IMR-90 (cell line): ENCODE measurements at regions not wholly inside any gene's neighbourhood (a gene's known extent, or its start where the extent isn't known, plus 50 kb on each side); places are given as distances from the start of the nearest gene placed in this dataset.
A peak's percentile ranks its signal among the peaks of the same experiment; 100 is the strongest.

Experiments used
- ATAC-seq: fragments of 200-7000 bp; cut with Tn5 transposase; 2 replicates; pipeline ENCODE4 v1.9.1; 2020; ENCODE audit warnings: low read depth, mild to moderate bottlenecking, moderate library complexity
- BruUV-seq: library from RNA; stranded (reverse); fragments of 400-500 nt; replicated peaks from 2 replicates; lab custom pipeline; 2021; lab: Mats Ljungman, UMichigan
- CTCF ChIA-PET: fragments of 300-600 bp; formaldehyde crosslinking; extraction: SDS; loops from one replicate; lab custom pipeline; 2021; ENCODE audit warnings: antibody characterized with exemption; lab: Yijun Ruan, JAX
- POLR2A ChIA-PET: fragments of 300-600 bp; sonication (Branson Sonifier 250); formaldehyde crosslinking; loops from one replicate; lab custom pipeline; 2022; ENCODE audit warnings: antibody characterized with exemption; ENCODE audit not compliant: unreplicated experiment; lab: Charles Lee
- DNase-seq: peaks from one replicate; pipeline ENCODE4 v3.0.0; 2013
- H2AFZ ChIP-seq: replicated peaks from 2 replicates; pipeline ENCODE3; 2013; ENCODE audit warnings: low read length, mild to moderate bottlenecking; ENCODE audit not compliant: poor library complexity
- H2AK5ac ChIP-seq: 2 replicates; pipeline ENCODE4 v1.6.1; 2013; ENCODE audit warnings: low read depth, low read length, inconsistent platforms
- H2AK9ac ChIP-seq: replicated peaks from 2 replicates; pipeline ENCODE3; 2013; ENCODE audit warnings: mild to moderate bottlenecking, low read depth, low read length, moderate library complexity; ENCODE audit not compliant: poor library complexity
- H2BK120ac ChIP-seq: 2 replicates; pipeline ENCODE4 v1.6.1; 2013; ENCODE audit warnings: low read depth, low read length, inconsistent platforms
- H2BK15ac ChIP-seq: 3 replicates; pipeline ENCODE4 v1.6.1; 2013; ENCODE audit warnings: low read depth, low read length, inconsistent platforms
- H2BK20ac ChIP-seq: 2 replicates; pipeline ENCODE4 v1.6.1; 2013; ENCODE audit warnings: low read depth, mild to moderate bottlenecking, inconsistent platforms, low read length, moderate library complexity
- H2BK5ac ChIP-seq: 2 replicates; pipeline ENCODE4 v1.6.1; 2013; ENCODE audit warnings: mild to moderate bottlenecking, low read depth, low read length, inconsistent platforms; ENCODE audit not compliant: poor library complexity, severe bottlenecking
- H3K14ac ChIP-seq: replicated peaks from 2 replicates; pipeline ENCODE4 v1.6.1; 2013; ENCODE audit warnings: low read depth, low read length, inconsistent platforms
- H3K18ac ChIP-seq: 2 replicates; pipeline ENCODE4 v1.6.1; 2013; ENCODE audit warnings: low read depth, low read length, control low read depth
- H3K23ac ChIP-seq: 2 replicates; pipeline ENCODE4 v1.6.1; 2013; ENCODE audit warnings: low read depth, low read length, inconsistent platforms
- H3K27ac ChIP-seq: 2 replicates; pipeline ENCODE4 v1.5.1; 2013; ENCODE audit warnings: mild to moderate bottlenecking, control low read depth, low read length; ENCODE audit not compliant: insufficient read depth
- H3K27me3 ChIP-seq: 2 replicates; pipeline ENCODE4 v1.6.1; 2013; ENCODE audit warnings: low read length; ENCODE audit not compliant: control insufficient read depth, insufficient read depth
- H3K36me3 ChIP-seq: 2 replicates; pipeline ENCODE4 v1.6.1; 2013; ENCODE audit warnings: low read length, mixed read lengths; ENCODE audit not compliant: control insufficient read depth, insufficient read depth
- H3K4ac ChIP-seq: 2 replicates; pipeline ENCODE4 v1.6.1; 2013; ENCODE audit warnings: low read depth, low read length, inconsistent platforms
- H3K4me1 ChIP-seq: 2 replicates; pipeline ENCODE4 v1.6.1; 2013; ENCODE audit warnings: low read length, mixed read lengths; ENCODE audit not compliant: control insufficient read depth, insufficient read depth
- H3K4me2 ChIP-seq: 2 replicates; pipeline ENCODE4 v1.6.1; 2013; ENCODE audit warnings: low read depth, mild to moderate bottlenecking, control low read depth, low read length, moderate library complexity
- H3K4me3 ChIP-seq: 2 replicates; pipeline ENCODE4 v1.5.1; 2013; ENCODE audit warnings: low read depth, mild to moderate bottlenecking, control low read depth, low read length, moderate library complexity; ENCODE audit not compliant: insufficient read depth
- H3K56ac ChIP-seq: 2 replicates; pipeline ENCODE4 v1.6.1; 2013; ENCODE audit warnings: low read length, inconsistent platforms; ENCODE audit not compliant: insufficient read depth; ENCODE audit errors: extremely low read depth
- H3K79me1 ChIP-seq, 2 experiments: 2 replicates each; pipeline ENCODE4 v1.6.1; 2013; ENCODE audit warnings: low read length in 2 of 2, inconsistent platforms in 1 of 2, low read depth in 1 of 2
- H3K9ac ChIP-seq: 2 replicates; pipeline ENCODE4 v1.6.1; 2013; ENCODE audit warnings: low read depth, low read length, control low read depth
- H3K9me1 ChIP-seq: 2 replicates; pipeline ENCODE4 v1.6.1; 2013; ENCODE audit warnings: low read length, inconsistent platforms; ENCODE audit not compliant: insufficient read depth
- H3K9me3 ChIP-seq: 2 replicates; pipeline ENCODE4 v1.6.1; 2013; ENCODE audit warnings: low read length; ENCODE audit not compliant: control insufficient read depth, insufficient read depth
- H4K20me1 ChIP-seq: 2 replicates; pipeline ENCODE4 v1.6.1; 2013; ENCODE audit warnings: low read length, inconsistent platforms; ENCODE audit not compliant: insufficient read depth
- H4K5ac ChIP-seq: 2 replicates; pipeline ENCODE4 v1.6.1; 2013; ENCODE audit warnings: mild to moderate bottlenecking, low read depth, low read length, control low read depth
- H4K8ac ChIP-seq, 2 experiments: 2 replicates each; pipeline ENCODE4 v1.6.1; 2013; ENCODE audit warnings: low read depth in 2 of 2, low read length in 2 of 2, control low read depth in 1 of 2, inconsistent platforms in 1 of 2
- H4K91ac ChIP-seq: 2 replicates; pipeline ENCODE4 v1.6.1; 2013; ENCODE audit warnings: low read depth, low read length, inconsistent platforms; ENCODE audit not compliant: insufficient read depth
- BHLHE40 ChIP-seq: fragments of 150-350 bp; IDR thresholded peaks from 2 replicates; pipeline ENCODE4 v1.6.1; 2016; ENCODE audit warnings: mild to moderate bottlenecking, low read depth, low read length
- CEBPB ChIP-seq: IDR thresholded peaks from 2 replicates; pipeline ENCODE4 v1.6.1; 2012; ENCODE audit warnings: low read depth, low read length, improper control_type of control experiment
- CHD1 ChIP-seq: IDR thresholded peaks from 2 replicates; pipeline ENCODE4 v1.6.1; 2012; ENCODE audit warnings: low read depth, low read length, improper control_type of control experiment
- CTCF ChIP-seq: conservative IDR thresholded peaks from 2 replicates; pipeline ENCODE4 v1.5.1; 2012; ENCODE audit warnings: mild to moderate bottlenecking, low read depth, low read length, improper control_type of control experiment
- ELK1 ChIP-seq: fragments of 150-350 bp; IDR thresholded peaks from 2 replicates; pipeline ENCODE4 v1.6.1; 2016; ENCODE audit warnings: low read depth, mild to moderate bottlenecking, low read length, moderate library complexity, borderline replicate concordance
- FOS ChIP-seq: fragments of 150-350 bp; IDR thresholded peaks from 2 replicates; pipeline ENCODE4 v1.6.1; 2016; ENCODE audit warnings: low read depth, low read length
- MAZ ChIP-seq: IDR thresholded peaks from 2 replicates; pipeline ENCODE4 v1.6.1; 2012; ENCODE audit warnings: low read depth, mild to moderate bottlenecking, low read length, improper control_type of control experiment, moderate library complexity, borderline replicate concordance
- NFE2L2 ChIP-seq: fragments of 150-350 bp; IDR thresholded peaks from 2 replicates; pipeline ENCODE4 v1.6.1; 2016; ENCODE audit warnings: low read depth, mild to moderate bottlenecking, low read length
- POLR2A ChIP-seq: IDR thresholded peaks from 2 replicates; pipeline ENCODE4 v1.6.1; 2012; ENCODE audit warnings: mild to moderate bottlenecking, low read depth, low read length
- RAD21 ChIP-seq: IDR thresholded peaks from 2 replicates; pipeline ENCODE4 v1.6.1; 2012; ENCODE audit warnings: low read length, improper control_type of control experiment
- RCOR1 ChIP-seq: IDR thresholded peaks from 2 replicates; pipeline ENCODE4 v1.6.1; 2012; ENCODE audit warnings: mild to moderate bottlenecking, low read length, improper control_type of control experiment; ENCODE audit not compliant: insufficient replicate concordance
- RFX5 ChIP-seq: IDR thresholded peaks from 2 replicates; pipeline ENCODE4 v1.8.0; 2012; ENCODE audit warnings: low read depth, mild to moderate bottlenecking, low read length, moderate library complexity
- SMC3 ChIP-seq: fragments of 150-350 bp; IDR thresholded peaks from 2 replicates; pipeline ENCODE4 v1.6.1; 2016; ENCODE audit warnings: low read depth, mild to moderate bottlenecking, antibody characterized with exemption, low read length, moderate library complexity
- USF2 ChIP-seq: fragments of 150-350 bp; IDR thresholded peaks from 2 replicates; pipeline ENCODE4 v1.6.1; 2017; ENCODE audit warnings: mild to moderate bottlenecking, antibody characterized with exemption, low read length, low read depth
- WGBS, 2 experiments: methylation state at CpG; one replicate each; pipeline versions ENCODE4 v1.1.5 to v1.1.7; 2013; ENCODE audit warnings: missing lambda C conversion rate in 2 of 2; ENCODE audit not compliant: insufficient read length in 1 of 2; ENCODE audit errors: extremely low coverage in 2 of 2; 5-methylcytosine and 5-hydroxymethylcytosine counted together
- dilution Hi-C: fragments of 300-500 bp; cut with HindIII; formaldehyde crosslinking; loops from one replicate; pipeline ENCODE4 v1.14.3; 2018; ENCODE audit warnings: low sequenced_read_pairs; ENCODE audit not compliant: unreplicated experiment
- in situ Hi-C: fragments of 300-500 bp; cut with MboI; formaldehyde crosslinking; loops from 3 replicates; pipeline ENCODE4 v1.14.3; 2019; ENCODE audit warnings: low sequenced_read_pairs, inconsistent platforms, mixed read lengths
- intact Hi-C: fragments of 100-400 bp; cut with micrococcal nuclease; formaldehyde crosslinking; loops from 2 replicates; pipeline ENCODE4 v1.10.0; 2022

GRCh38 chr5:165602529-165602928 is 2097.1 kb downstream of the MAT2B start:
- no peak overlapping the region for H4K5ac ChIP-seq
- H4K91ac ChIP-seq, result no peak overlapping the region
- in situ Hi-C loops (no loop called here), intact Hi-C loops (no loop called here), dilution Hi-C loops (no loop called here)
- H2BK15ac ChIP-seq, result no peak overlapping the region
- H3K14ac ChIP-seq, result no peak overlapping the region
- H2AK5ac ChIP-seq, result no peak overlapping the region
- peak overlapping the region; percentile 55 for H2AK9ac ChIP-seq
- H3K9ac ChIP-seq, result no peak overlapping the region
- no peak overlapping the region for H2BK5ac ChIP-seq
- H3K56ac ChIP-seq, result no peak overlapping the region
- ChIA-PET CTCF (no interaction called here), POLR2A (no interaction called here)
- H3K79me1 ChIP-seq, result no peaks in the 10 kb centered on the region
- H3K4ac ChIP-seq, result no peak overlapping the region
- H3K36me3 ChIP-seq, result no peaks in the 10 kb centered on the region
- TF ChIP-seq RAD21 (no peak), FOS (no peak), RCOR1 (no peak), NFE2L2 (no peak), MAZ (no peak), SMC3 (no peak), BHLHE40 (no peak), CTCF (no peak), RFX5 (no peak), ELK1 (no peak), USF2 (no peak), POLR2A (no peak), CEBPB (no peak), CHD1 (no peak)
- no peak overlapping the region for H3K18ac ChIP-seq
- no peaks in the 10 kb centered on the region for H3K4me1 ChIP-seq
- no peak overlapping the region for H2AFZ ChIP-seq
- H2BK20ac ChIP-seq, result no peak overlapping the region
- BruUV-seq, result no TSS peak
- no peaks in the 10 kb centered on the region for H4K20me1 ChIP-seq
- no peaks in the 10 kb centered on the region for H3K9me1 ChIP-seq
- no peaks in the 10 kb centered on the region for H3K9me3 ChIP-seq
- no peak overlapping the region for H4K8ac ChIP-seq
- no peaks in the 10 kb centered on the region for H3K27me3 ChIP-seq
- DNase-seq (no peak), ATAC-seq (no peak)
- WGBS, 2 experiments, result no CpG with 5 or more reads among the region's 8 CpGs
- H3K23ac ChIP-seq, result no peak overlapping the region
- H3K4me3 ChIP-seq, result no peak overlapping the region
- H3K27ac ChIP-seq, result no peak overlapping the region
- no peak overlapping the region for H3K4me2 ChIP-seq
- H2BK120ac ChIP-seq, result no peak overlapping the region
